K562 (cell line): ENCODE measurements at regions not wholly inside any gene's neighbourhood (a gene's known extent, or its start where the extent isn't known, plus 50 kb on each side); places are given as distances from the start of the nearest gene placed in this dataset.

Experiments used
- ATAC-seq: fragments of 200-7000 bp; cut with Tn5 transposase; 3 replicates; pipeline ENCODE4 v1.9.1; 2020; ENCODE audit warnings: moderate library complexity
- BruUV-seq: library from RNA; stranded (reverse); fragments of 400-500 nt; replicated peaks from 2 replicates; lab custom pipeline; 2021; lab: Mats Ljungman, UMichigan
- CTCF ChIA-PET: fragments of 300-600 bp; formaldehyde crosslinking; extraction: SDS; loops from one replicate; lab custom pipeline; 2021; ENCODE audit warnings: low intra/inter-chr PET ratio; lab: Yijun Ruan, JAX
- POLR2A ChIA-PET: fragments of 300-600, 350-650 bp; sonication (Branson Sonifier 250); formaldehyde crosslinking; extraction: SDS; loops from one replicate; lab custom pipeline; 2021; ENCODE audit warnings: antibody characterized with exemption, inconsistent platforms; lab: Yijun Ruan, JAX
- DNase-seq, 4 experiments: peaks; one replicate each; pipeline versions ENCODE4 v3.0.0 to v3.0.0-alpha.2; 2011 to 2018; ENCODE audit warnings: low spot score in 3 of 4, mixed read lengths in 3 of 4; ENCODE audit errors: extremely low read depth in 1 of 4
- FAIRE-seq: peaks from 2 replicates; lab custom pipeline; 2011; peaks lifted over from hg19 to GRCh38; lab: Jason Lieb, UNC
- H2AFZ ChIP-seq: 2 replicates; pipeline ENCODE4 v1.6.0; 2011; ENCODE audit warnings: low read depth, low read length, control low read depth, inconsistent platforms
- H3K27ac ChIP-seq: fragments of 200-600 bp; 3 replicates; pipeline ENCODE4 v1.8.0; 2011; ENCODE audit warnings: low read depth, mild to moderate bottlenecking, control low read depth, inconsistent platforms, low read length, moderate library complexity, mixed read lengths; ENCODE audit errors: extremely low read depth
- H3K27me3 ChIP-seq, 2 experiments: fragments of 300-600 bp in 1 of 2; 2 replicates in 1 of 2; 3 replicates in 1 of 2; pipeline versions ENCODE4 v1.6.0 to v1.8.0; 2011; ENCODE audit warnings: inconsistent platforms in 2 of 2, low read length in 2 of 2, mild to moderate bottlenecking in 1 of 2, mixed read lengths in 1 of 2, moderate library complexity in 1 of 2; ENCODE audit not compliant: control insufficient read depth in 2 of 2, insufficient read depth in 2 of 2
- H3K36me3 ChIP-seq: fragments of 300-600 bp; 3 replicates; pipeline ENCODE4 v1.8.0; 2011; ENCODE audit warnings: mild to moderate bottlenecking, low read length, inconsistent platforms; ENCODE audit not compliant: control insufficient read depth, insufficient read depth
- H3K4me1 ChIP-seq, 2 experiments: fragments of 200-600 bp in 1 of 2; replicated peaks in 1 of 2; 2 replicates in 1 of 2; 3 replicates in 1 of 2; pipeline versions ENCODE4 v1.5.1 to v1.8.0; 2011; ENCODE audit warnings: inconsistent platforms in 2 of 2, low read length in 2 of 2, mild to moderate bottlenecking in 1 of 2, mixed read lengths in 1 of 2, moderate library complexity in 1 of 2; ENCODE audit not compliant: control insufficient read depth in 2 of 2, insufficient read depth in 2 of 2
- H3K4me2 ChIP-seq: 2 replicates; pipeline ENCODE4 v1.6.1; 2011; ENCODE audit warnings: low read length, control low read depth, inconsistent platforms, mixed read lengths; ENCODE audit not compliant: insufficient read depth
- H3K4me3 ChIP-seq: fragments of 200-600 bp; sonication (generic), shearing (Covaris generic); 2 replicates; pipeline ENCODE4 v1.5.1; 2016; ENCODE audit warnings: control low read depth, inconsistent platforms
- H3K79me2 ChIP-seq: fragments of 200-600 bp; 3 replicates; pipeline ENCODE4 v1.8.0; 2011; ENCODE audit warnings: low read length, inconsistent platforms; ENCODE audit not compliant: control insufficient read depth, insufficient read depth
- H3K9ac ChIP-seq, 2 experiments: 2 replicates each; pipeline versions ENCODE4 v1.6.0 to v1.6.1; 2011; ENCODE audit warnings: low read depth in 2 of 2, low read length in 2 of 2, control low read depth in 1 of 2, inconsistent platforms in 1 of 2, mild to moderate bottlenecking in 1 of 2, mixed read lengths in 1 of 2; ENCODE audit not compliant: insufficient read depth in 1 of 2
- H3K9me1 ChIP-seq: one replicate; pipeline ENCODE4 v1.6.0; 2011; ENCODE audit warnings: inconsistent platforms, mild to moderate bottlenecking, low read length, moderate library complexity; ENCODE audit not compliant: control insufficient read depth, insufficient read depth
- H3K9me3 ChIP-seq: replicated peaks from 2 replicates; pipeline ENCODE4 v1.5.1; 2011; ENCODE audit warnings: low read depth, low read length, inconsistent platforms; ENCODE audit not compliant: control insufficient read depth, insufficient read depth
- H4K20me1 ChIP-seq: replicated peaks from 2 replicates; pipeline ENCODE4 v1.6.1; 2011; ENCODE audit warnings: low read length, inconsistent platforms, mixed read lengths; ENCODE audit not compliant: control insufficient read depth, insufficient read depth
- BDP1 ChIP-seq: IDR thresholded peaks from 3 replicates; pipeline ENCODE4 v1.6.1; 2011; ENCODE audit not compliant: insufficient read length, insufficient read depth
- E2F3 ChIP-seq: fragments of 250-450 bp; sonication (Bioruptor Pico); IDR thresholded peaks from 2 replicates; pipeline ENCODE4 v1.4.0; 2020; ENCODE audit warnings: mild to moderate bottlenecking
- STAG1 ChIP-seq: sonication (generic); formaldehyde crosslinking; IDR thresholded peaks from 2 replicates; pipeline ENCODE4 v1.5.0; 2020; ENCODE audit warnings: missing genetic modification reagents, borderline replicate concordance
- THRAP3 ChIP-seq: fragments of 450-650 bp; IDR thresholded peaks from 2 replicates; pipeline ENCODE4 v1.6.1; 2016; ENCODE audit warnings: mild to moderate bottlenecking, inconsistent platforms, borderline replicate concordance
- ZEB2 ChIP-seq: fragments of 450-650 bp; IDR thresholded peaks from 2 replicates; pipeline ENCODE4 v1.6.1; 2016
- WGBS: fragments of 100-300 bp; shearing (Covaris generic); methylation state at CpG from one replicate; pipeline ENCODE4 v1.1.6; 2016; ENCODE audit warnings: low coverage, mixed read lengths; ENCODE audit not compliant: insufficient coverage; ENCODE audit errors: missing lambda C conversion rate; 5-methylcytosine and 5-hydroxymethylcytosine counted together
- in situ Hi-C: fragments of 300-500 bp; cut with MboI; formaldehyde crosslinking; loops from 4 replicates; pipeline ENCODE4 v1.15.0; 2018; ENCODE audit warnings: inconsistent platforms, mixed read lengths
- intact Hi-C: fragments of 100-400 bp; cut with micrococcal nuclease; formaldehyde crosslinking; loops from 2 replicates; pipeline ENCODE4 v1.14.2; 2022
- TF ChIP-seq, protein P1 (sequence below): fragments of 250-450 bp; sonication (Bioruptor Pico); IDR thresholded peaks from 2 replicates; pipeline ENCODE4 v1.5.0; 2020; ENCODE audit warnings: mild to moderate bottlenecking
- TF ChIP-seq, protein P2 (sequence below): sonication (generic); formaldehyde crosslinking; IDR thresholded peaks from 2 replicates; pipeline ENCODE4 v1.5.0; 2020; ENCODE audit warnings: missing genetic modification reagents

DNA sequence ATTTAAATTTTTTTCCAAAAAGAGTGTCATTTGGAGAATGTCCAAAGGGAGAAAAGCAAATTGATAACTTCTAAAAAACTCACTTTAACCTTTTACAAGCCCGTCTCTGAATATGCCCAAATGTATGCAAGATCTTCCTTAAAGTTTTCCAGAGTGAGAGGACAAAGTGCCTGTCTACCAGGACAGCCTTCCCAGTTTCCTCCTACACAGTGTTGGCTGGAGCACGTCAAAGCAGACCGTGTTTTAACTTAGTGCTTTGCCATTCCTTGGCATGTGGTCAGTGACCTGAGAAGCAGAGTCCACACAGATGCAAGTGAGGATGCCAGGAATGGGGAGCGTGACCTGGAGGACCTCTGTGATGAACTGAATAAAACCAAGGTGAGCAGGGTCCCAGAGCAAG is 245.7 kb downstream of the FAM43A start:
- ATAC-seq, result no peak
- no peaks in the 10 kb centered on the region for H3K4me1 ChIP-seq
- ChIA-PET POLR2A (interaction anchor here (0.8 kb wide), 1 partner anchor 11 kb away, joined by 3 read pairs; no protein-coding TSS in a partner anchor), CTCF (no interaction called here)
- TF ChIP-seq, protein P1, sequence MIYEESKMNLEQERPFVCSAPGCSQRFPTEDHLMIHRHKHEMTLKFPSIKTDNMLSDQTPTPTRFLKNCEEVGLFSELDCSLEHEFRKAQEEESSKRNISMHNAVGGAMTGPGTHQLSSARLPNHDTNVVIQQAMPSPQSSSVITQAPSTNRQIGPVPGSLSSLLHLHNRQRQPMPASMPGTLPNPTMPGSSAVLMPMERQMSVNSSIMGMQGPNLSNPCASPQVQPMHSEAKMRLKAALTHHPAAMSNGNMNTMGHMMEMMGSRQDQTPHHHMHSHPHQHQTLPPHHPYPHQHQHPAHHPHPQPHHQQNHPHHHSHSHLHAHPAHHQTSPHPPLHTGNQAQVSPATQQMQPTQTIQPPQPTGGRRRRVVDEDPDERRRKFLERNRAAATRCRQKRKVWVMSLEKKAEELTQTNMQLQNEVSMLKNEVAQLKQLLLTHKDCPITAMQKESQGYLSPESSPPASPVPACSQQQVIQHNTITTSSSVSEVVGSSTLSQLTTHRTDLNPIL (CRISPR knock-in tag), result no peak
- no peak for TF ChIP-seq STAG1 (CRISPR knock-in tag)
- 0% methylated on average over 4 of the region's 4 CpGs for WGBS
- in situ Hi-C loops, result no loop called here
- FAIRE-seq, result no peak
- no peak overlapping the region for H3K27ac ChIP-seq
- H3K4me3 ChIP-seq, result no peak overlapping the region
- no peaks in the 10 kb centered on the region for H3K9me3 ChIP-seq
- no peak overlapping the region for H2AFZ ChIP-seq
- BruUV-seq, result no TSS peak
- no peaks in the 10 kb centered on the region for H4K20me1 ChIP-seq
- no peak overlapping the region for H3K4me2 ChIP-seq
- H3K9ac ChIP-seq, result no peak overlapping the region
- intact Hi-C loops, result no loop called here
- H3K79me2 ChIP-seq, result no peaks in the 10 kb centered on the region
- no peaks in the 10 kb centered on the region for H3K36me3 ChIP-seq
- DNase-seq, result no peak
- H3K27me3 ChIP-seq, result peaks cover 5 to 11% of the 10 kb centered on the region in 2 experiments
- no peaks in the 10 kb centered on the region for H3K9me1 ChIP-seq

DNA sequence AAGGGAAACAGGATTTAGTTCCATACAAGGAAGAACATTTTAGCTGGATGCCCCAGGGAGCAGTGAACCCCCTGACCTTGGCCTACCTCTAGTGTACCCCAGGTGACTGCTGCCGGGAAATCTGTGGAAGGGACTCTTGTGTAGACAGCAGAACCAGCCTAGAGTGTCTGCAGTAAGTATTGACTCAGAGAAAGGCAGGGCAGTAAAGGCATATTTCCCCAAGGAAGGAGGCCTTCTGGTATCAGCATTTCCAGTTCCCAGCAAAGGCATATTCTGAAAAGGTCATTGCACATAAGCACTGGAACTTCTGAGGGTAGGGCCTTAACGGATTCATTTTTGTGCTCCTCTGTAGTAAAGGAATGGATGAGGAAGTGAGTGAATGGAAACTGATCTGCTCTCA is 246.2 kb downstream of the FAM43A start:
- Histone ChIP-seq H3K9me1 (no peaks in the 10 kb centered on the region), H3K4me3 (no peak overlapping the region), H3K4me2 (no peak overlapping the region), H3K4me1 (no peaks in the 10 kb centered on the region), H3K79me2 (no peaks in the 10 kb centered on the region), H3K27me3 (peaks cover 6 to 15% of the 10 kb centered on the region in 2 experiments), H2AFZ (no peak overlapping the region), H3K9me3 (no peaks in the 10 kb centered on the region), H3K36me3 (no peaks in the 10 kb centered on the region), H3K9ac (no peak overlapping the region), H4K20me1 (no peaks in the 10 kb centered on the region), H3K27ac (no peak overlapping the region)
- in situ Hi-C loops, result no loop called here
- intact Hi-C loops, result no loop called here
- ChIA-PET POLR2A (no interaction called here), CTCF (no interaction called here)
- FAIRE-seq (no peak), DNase-seq (no peak), ATAC-seq (no peak)
- TF ChIP-seq, protein P2, sequence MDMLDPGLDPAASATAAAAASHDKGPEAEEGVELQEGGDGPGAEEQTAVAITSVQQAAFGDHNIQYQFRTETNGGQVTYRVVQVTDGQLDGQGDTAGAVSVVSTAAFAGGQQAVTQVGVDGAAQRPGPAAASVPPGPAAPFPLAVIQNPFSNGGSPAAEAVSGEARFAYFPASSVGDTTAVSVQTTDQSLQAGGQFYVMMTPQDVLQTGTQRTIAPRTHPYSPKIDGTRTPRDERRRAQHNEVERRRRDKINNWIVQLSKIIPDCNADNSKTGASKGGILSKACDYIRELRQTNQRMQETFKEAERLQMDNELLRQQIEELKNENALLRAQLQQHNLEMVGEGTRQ, result no peak
- TF ChIP-seq BDP1 (no peak), THRAP3 (no peak), ZEB2 (no peak), E2F3 (CRISPR knock-in tag) (no peak)
- 4% methylated on average over 2 of the region's 2 CpGs for WGBS
- no TSS peak for BruUV-seq
